Spinal cord (tissue), 9 donors: ENCODE measurements at regions not wholly inside any gene's neighbourhood (a gene's known extent, or its start where the extent isn't known, plus 50 kb on each side); places are given as distances from the start of the nearest gene placed in this dataset.
A peak's percentile ranks its signal among the peaks of the same experiment; 100 is the strongest.
"Not testable (repeated sequence)": the region's sequence is repeated elsewhere in the genome, so short reads cannot be mapped to it uniquely, and the experiment has no call there.

ENCODE experiments used
- DNase-seq, 6 donors: peaks; one replicate each; pipeline versions ENCODE4 v3.0.0 to v3.0.0-alpha.2; 2013 to 2015; ENCODE audit warnings: low spot score in 6 of 6, low read depth in 4 of 6
- H3K27ac ChIP-seq: one replicate; pipeline ENCODE4 v1.5.1; 2013; ENCODE audit warnings: low read depth, low read length, control low read depth
- H3K27me3 ChIP-seq: one replicate; pipeline ENCODE4 v1.6.1; 2013; ENCODE audit warnings: low read length; ENCODE audit not compliant: control insufficient read depth, insufficient read depth
- H3K36me3 ChIP-seq: one replicate; pipeline ENCODE4 v1.6.1; 2013; ENCODE audit warnings: low read length; ENCODE audit not compliant: control insufficient read depth, insufficient read depth
- H3K4me1 ChIP-seq: one replicate; pipeline ENCODE4 v1.6.1; 2013; ENCODE audit warnings: low read length; ENCODE audit not compliant: control insufficient read depth, insufficient read depth
- H3K4me3 ChIP-seq: one replicate; pipeline ENCODE4 v1.5.1; 2013; ENCODE audit warnings: low read depth, low read length, control low read depth
- H3K9me3 ChIP-seq: one replicate; pipeline ENCODE4 v1.6.1; 2013; ENCODE audit warnings: low read length; ENCODE audit not compliant: control insufficient read depth, insufficient read depth
- WGBS: methylation state at CpG from one replicate; pipeline ENCODE4 v1.1.5; 2013; ENCODE audit warnings: missing lambda C conversion rate; ENCODE audit not compliant: insufficient coverage; 5-methylcytosine and 5-hydroxymethylcytosine counted together
- donor health status: healthy.

- no CpG with 5 or more reads among the region's 1 CpG for WGBS
These were observed 319.5 kb downstream of the C3orf38 start for GRCh38 chr3:88469216-88469615.

DNA sequence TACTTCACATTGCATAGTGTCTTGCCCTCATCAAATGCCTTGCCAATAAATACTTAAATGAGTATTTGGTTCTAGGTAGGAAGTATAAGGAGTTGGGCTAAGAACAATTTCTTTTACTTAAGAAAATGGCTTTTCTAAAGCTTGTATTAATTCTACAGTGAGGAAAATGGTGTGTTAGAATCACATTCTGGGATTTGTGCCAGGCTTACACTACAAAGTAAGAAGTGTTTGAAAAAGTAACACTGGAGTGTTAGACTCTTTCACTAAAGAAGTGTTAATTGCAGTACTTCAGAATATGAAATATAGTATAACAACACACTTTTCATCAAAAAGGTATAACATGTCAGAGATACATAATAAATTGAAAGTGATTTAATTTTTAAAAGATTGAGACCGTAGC, 328.7 kb downstream of the C3orf38 start:
- no peak overlapping the region for H3K27ac ChIP-seq
- H3K4me3 ChIP-seq: no peak overlapping the region
- WGBS: no CpG with 5 or more reads among the region's 1 CpG
- no peaks in the 10 kb centered on the region for H3K36me3 ChIP-seq
- no peaks in the 10 kb centered on the region for H3K9me3 ChIP-seq
- no peaks in the 10 kb centered on the region for H3K27me3 ChIP-seq
- peak in 1 of 6 donors; percentile 38 for DNase-seq
- H3K4me1 ChIP-seq: no peaks in the 10 kb centered on the region

More at GRCh38 chr3:88469216-88469615, 319.5 kb downstream of the C3orf38 start:
- DNase-seq: no peak
- H3K9me3 ChIP-seq: no peaks in the 10 kb centered on the region
- no peak overlapping the region for H3K4me3 ChIP-seq
- H3K4me1 ChIP-seq: no peaks in the 10 kb centered on the region
- no peaks in the 10 kb centered on the region for H3K36me3 ChIP-seq
- no peaks in the 10 kb centered on the region for H3K27me3 ChIP-seq
- H3K27ac ChIP-seq: no peak overlapping the region

DNA sequence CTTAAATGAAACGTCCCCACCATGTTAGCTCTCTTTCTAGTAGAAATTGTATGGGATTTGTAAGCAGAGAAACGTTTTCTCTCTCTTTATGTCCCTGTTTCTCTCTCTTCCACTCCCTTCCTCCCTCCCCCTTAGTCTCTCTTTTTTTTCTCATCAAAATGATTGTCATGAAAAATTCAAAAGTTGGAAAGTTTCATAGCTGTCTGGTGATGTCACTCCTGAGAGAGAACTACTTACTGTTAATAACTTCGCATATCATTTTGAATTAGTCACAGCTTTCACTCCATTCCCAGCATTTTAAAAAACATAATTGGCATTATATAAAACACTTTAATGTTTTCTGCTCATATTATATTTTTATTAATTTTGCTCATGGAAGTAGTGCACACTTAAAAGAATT, 331.1 kb downstream of the C3orf38 start:
- no peaks in the 10 kb centered on the region for H3K9me3 ChIP-seq
- H3K4me3 ChIP-seq: no peak overlapping the region
- DNase-seq: no peak
- H3K27ac ChIP-seq: no peak overlapping the region
- no peaks in the 10 kb centered on the region for H3K27me3 ChIP-seq
- no CpG with 5 or more reads among the region's 3 CpGs for WGBS
- no peaks in the 10 kb centered on the region for H3K36me3 ChIP-seq
- no peaks in the 10 kb centered on the region for H3K4me1 ChIP-seq

- no peak for DNase-seq
- Histone ChIP-seq H3K9me3 (no peaks in the 10 kb centered on the region), H3K4me1 (no peaks in the 10 kb centered on the region), H3K27me3 (no peaks in the 10 kb centered on the region), H3K36me3 (no peaks in the 10 kb centered on the region), H3K27ac (no peak overlapping the region), H3K4me3 (no peak overlapping the region)
These were observed 335.2 kb downstream of the C3orf38 start for GRCh38 chr3:88485001-88485400.

- H3K4me3 ChIP-seq, DNase-seq, H3K27me3 ChIP-seq, H3K36me3 ChIP-seq, H3K9me3 ChIP-seq, H3K27ac ChIP-seq, H3K4me1 ChIP-seq: not testable (repeated sequence)
- 91% methylated on average over 13 of the region's 15 CpGs for WGBS
These were observed 359.1 kb downstream of the C3orf38 start for GRCh38 chr3:88508818-88509217.

DNA sequence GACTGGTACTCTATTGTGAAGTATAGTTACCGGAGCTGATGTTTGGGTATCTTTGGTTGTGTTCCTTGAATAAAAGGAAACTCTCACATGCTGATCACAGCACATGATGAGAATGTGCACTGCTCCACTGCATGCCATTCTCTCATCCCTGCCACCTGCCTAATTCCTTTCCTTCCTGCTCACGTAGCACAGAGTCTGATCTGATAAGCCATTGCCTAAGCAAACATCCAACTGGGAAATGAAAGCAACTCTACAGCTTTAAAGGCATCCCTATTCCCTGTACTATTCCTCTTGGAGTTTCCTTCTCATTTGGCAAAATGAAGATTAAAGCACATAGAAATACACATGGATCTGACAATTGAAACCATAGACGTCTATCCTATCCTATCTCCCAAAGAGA, 359.8 kb downstream of the C3orf38 start:
- Histone ChIP-seq H3K27me3 (no peaks in the 10 kb centered on the region), H3K9me3 (no peaks in the 10 kb centered on the region), H3K4me1 (no peaks in the 10 kb centered on the region), H3K27ac (no peak overlapping the region), H3K4me3 (no peak overlapping the region), H3K36me3 (no peaks in the 10 kb centered on the region)
- no peak for DNase-seq
- 85% methylated on average over 1 of the region's 3 CpGs for WGBS

DNA sequence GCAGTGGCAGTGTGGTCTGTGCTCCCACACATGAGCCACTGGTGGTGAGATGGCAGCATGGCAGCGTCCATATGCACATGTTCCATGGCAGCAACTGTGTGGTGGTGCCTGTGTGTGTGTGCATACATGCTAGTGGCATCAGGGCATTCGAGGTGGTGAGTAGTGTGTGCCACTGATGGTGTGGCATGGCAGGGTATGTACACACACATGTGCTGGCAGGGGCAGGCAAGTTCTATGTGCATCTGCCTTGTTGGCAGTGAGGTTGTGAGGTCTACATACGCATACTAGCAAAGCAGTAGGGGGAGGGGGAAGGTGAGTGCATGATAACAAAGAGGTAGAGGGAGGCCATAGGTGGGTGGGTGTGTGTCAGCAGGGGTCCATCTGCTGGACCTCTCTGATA, 378.7 kb downstream of the C3orf38 start:
- Histone ChIP-seq H3K4me1 (no peaks in the 10 kb centered on the region), H3K36me3 (no peaks in the 10 kb centered on the region), H3K27ac (no peak overlapping the region), H3K4me3 (no peak overlapping the region), H3K27me3 (no peaks in the 10 kb centered on the region), H3K9me3 (peaks cover 3% of the 10 kb centered on the region)
- no peak for DNase-seq
- 89% methylated on average over 3 of the region's 3 CpGs for WGBS

- DNase-seq: no peak
- H3K9me3 ChIP-seq: no peaks in the 10 kb centered on the region
- H3K4me3 ChIP-seq: no peak overlapping the region
- H3K27ac ChIP-seq: no peak overlapping the region
- no CpG with 5 or more reads among the region's 4 CpGs for WGBS
- H3K36me3 ChIP-seq: no peaks in the 10 kb centered on the region
- H3K4me1 ChIP-seq: no peaks in the 10 kb centered on the region
- no peaks in the 10 kb centered on the region for H3K27me3 ChIP-seq
These were observed 384.8 kb downstream of the C3orf38 start for GRCh38 chr3:88534534-88534933.

DNA sequence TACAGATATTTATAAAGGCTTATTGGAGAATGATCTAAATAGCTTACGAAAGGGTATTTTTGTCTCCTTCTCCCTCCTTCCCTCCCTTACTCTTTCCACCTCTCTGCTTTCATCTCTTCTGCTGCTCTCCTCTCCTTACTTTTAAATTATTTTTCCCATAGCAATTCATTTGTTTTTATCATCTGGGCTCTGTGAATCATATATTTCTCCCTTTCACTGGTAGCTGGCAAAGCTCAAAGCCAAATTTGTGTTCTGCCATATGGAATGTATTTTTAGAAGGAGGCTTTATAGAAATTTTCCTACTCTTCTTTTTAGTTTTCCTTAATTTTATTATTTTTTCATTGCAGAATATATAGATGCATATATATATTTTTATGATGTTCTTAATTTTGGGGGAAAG, 385.8 kb downstream of the C3orf38 start:
- H3K27ac ChIP-seq: no peak overlapping the region

DNA sequence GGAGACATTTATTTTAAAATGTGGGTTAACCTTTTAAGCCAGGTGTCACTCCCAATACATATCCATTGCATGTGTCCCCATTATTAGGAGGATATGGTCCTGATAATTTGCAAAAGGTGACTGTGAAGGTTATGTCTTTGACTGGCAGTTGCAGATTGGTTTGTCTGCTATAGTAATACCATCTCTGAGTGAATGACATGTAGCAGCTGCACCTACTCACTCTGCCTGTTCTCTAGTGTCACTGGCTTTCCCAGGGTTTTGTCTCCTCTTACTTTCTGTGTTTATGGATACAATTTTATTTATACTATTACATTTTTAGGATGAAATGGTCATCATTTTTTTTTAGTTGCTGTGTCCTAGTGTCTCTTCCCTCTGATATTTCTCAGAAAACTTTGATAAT, 393.2 kb downstream of the C3orf38 start:
- Histone ChIP-seq H3K27ac (no peak overlapping the region), H3K36me3 (no peaks in the 10 kb centered on the region), H3K9me3 (no peaks in the 10 kb centered on the region), H3K4me3 (no peak overlapping the region), H3K27me3 (no peaks in the 10 kb centered on the region), H3K4me1 (no peaks in the 10 kb centered on the region)
- DNase-seq: no peak

More for the DNA sequence above, 385.8 kb downstream of the C3orf38 start:
- H3K4me1 ChIP-seq: no peaks in the 10 kb centered on the region
- no CpG with 5 or more reads among the region's 1 CpG for WGBS
- DNase-seq: peak in 1 of 6 donors; percentile 61
- H3K4me3 ChIP-seq: no peak overlapping the region
- no peaks in the 10 kb centered on the region for H3K9me3 ChIP-seq
- no peaks in the 10 kb centered on the region for H3K36me3 ChIP-seq
- H3K27me3 ChIP-seq: no peaks in the 10 kb centered on the region
